DND-41 (cell line): ENCODE measurements at regions not wholly inside any gene's neighbourhood (a gene's known extent, or its start where the extent isn't known, plus 50 kb on each side); places are given as distances from the start of the nearest gene placed in this dataset.

Source experiments
- ATAC-seq: fragments of 200-7000 bp; cut with Tn5 transposase; 3 replicates; pipeline ENCODE4 v1.9.1; 2021; ENCODE audit warnings: low read depth; ENCODE audit not compliant: insufficient read depth
- DNase-seq: peaks from one replicate; pipeline ENCODE4 v3.0.0-alpha.2; 2020
- H2AFZ ChIP-seq: 2 replicates; pipeline ENCODE4 v1.6.0; 2012; ENCODE audit warnings: low read depth, low read length
- H3K27ac ChIP-seq: 2 replicates; pipeline ENCODE4 v1.5.1; 2012; ENCODE audit warnings: low read length, inconsistent platforms
- H3K27me3 ChIP-seq: fragments of 200-600 bp; sonication (generic); 2 replicates; pipeline ENCODE4 v1.6.0; 2012; ENCODE audit warnings: low read length, mild to moderate bottlenecking, inconsistent platforms; ENCODE audit not compliant: insufficient read depth, poor library complexity
- H3K36me3 ChIP-seq: 2 replicates; pipeline ENCODE4 v1.5.1; 2012; ENCODE audit warnings: low read length, inconsistent platforms; ENCODE audit not compliant: insufficient read depth
- H3K4me1 ChIP-seq: 2 replicates; pipeline ENCODE4 v1.5.1; 2012; ENCODE audit warnings: mild to moderate bottlenecking, low read length; ENCODE audit not compliant: insufficient read depth
- H3K4me2 ChIP-seq: 2 replicates; pipeline ENCODE4 v1.6.0; 2012; ENCODE audit warnings: mild to moderate bottlenecking, moderate library complexity, low read length, inconsistent platforms; ENCODE audit not compliant: insufficient read depth
- H3K4me3 ChIP-seq, 2 experiments: fragments of 200-600 bp in 1 of 2; shearing (Covaris generic) in 1 of 2; 2 replicates each; pipeline ENCODE4 v1.5.1; 2012 to 2016; ENCODE audit warnings: inconsistent platforms in 2 of 2, low read length in 2 of 2, mild to moderate bottlenecking in 2 of 2, low read depth in 1 of 2, moderate library complexity in 1 of 2
- H3K79me2 ChIP-seq: 2 replicates; pipeline ENCODE4 v1.6.0; 2012; ENCODE audit warnings: low read length, inconsistent platforms; ENCODE audit not compliant: insufficient read depth
- H3K9ac ChIP-seq: 2 replicates; pipeline ENCODE4 v1.6.0; 2012; ENCODE audit warnings: low read depth, mild to moderate bottlenecking, inconsistent platforms, low read length, moderate library complexity
- H3K9me3 ChIP-seq: 2 replicates; pipeline ENCODE4 v1.5.1; 2012; ENCODE audit warnings: low read length, moderate library complexity, mild to moderate bottlenecking, inconsistent platforms; ENCODE audit not compliant: insufficient read depth, severe bottlenecking
- H4K20me1 ChIP-seq: 2 replicates; pipeline ENCODE4 v1.6.0; 2012; ENCODE audit warnings: low read length; ENCODE audit not compliant: insufficient read depth
- CTCF ChIP-seq: IDR thresholded peaks from 2 replicates; pipeline ENCODE4 v1.5.1; 2012; ENCODE audit warnings: borderline replicate concordance, low read length, moderate library complexity, mild to moderate bottlenecking; ENCODE audit not compliant: poor library complexity, severe bottlenecking; ENCODE audit errors: extremely low read depth
- EZH2 ChIP-seq: IDR thresholded peaks from 3 replicates; pipeline ENCODE4 v1.6.1; 2012; ENCODE audit warnings: borderline replicate concordance, low read depth, mild to moderate bottlenecking, moderate library complexity, low read length, inconsistent platforms; ENCODE audit not compliant: severe bottlenecking

- Histone ChIP-seq H3K9ac (no peak overlapping the region), H3K79me2 (no peaks in the 10 kb centered on the region), H3K36me3 (no peaks in the 10 kb centered on the region), H3K4me2 (no peak overlapping the region), H3K27ac (no peak overlapping the region), H3K4me3 (no peak overlapping the region), H3K9me3 (no peaks in the 10 kb centered on the region), H4K20me1 (no peaks in the 10 kb centered on the region), H3K27me3 (peaks cover 28% of the 10 kb centered on the region), H2AFZ (no peak overlapping the region), H3K4me1 (no peaks in the 10 kb centered on the region)
- DNase-seq: no peak
- TF ChIP-seq EZH2 (no peak), CTCF (no peak)
- no peak for ATAC-seq
These were observed 135.2 kb downstream of the NPIPB5 start for GRCh38 chr16:22645868-22646267.

GRCh38 chr16:22646948-22647556 is 136.4 kb downstream of the NPIPB5 start:
- TF ChIP-seq EZH2 (no peak), CTCF (no peak)
- H3K36me3 ChIP-seq: no peaks in the 10 kb centered on the region
- H3K9me3 ChIP-seq: no peaks in the 10 kb centered on the region
- H3K27me3 ChIP-seq: peaks cover 28% of the 10 kb centered on the region
- H3K79me2 ChIP-seq: no peaks in the 10 kb centered on the region
- no peak overlapping the region for H3K27ac ChIP-seq
- H4K20me1 ChIP-seq: no peaks in the 10 kb centered on the region
- ATAC-seq: no peak
- no peak overlapping the region for H3K4me3 ChIP-seq
- no peak for DNase-seq
- no peak overlapping the region for H3K9ac ChIP-seq
- no peak overlapping the region for H2AFZ ChIP-seq
- H3K4me2 ChIP-seq: no peak overlapping the region
- no peaks in the 10 kb centered on the region for H3K4me1 ChIP-seq

GRCh38 chr16:22648141-22648540 is 137.4 kb downstream of the NPIPB5 start:
- no peak for ATAC-seq
- Histone ChIP-seq H3K27me3 (peaks cover 28% of the 10 kb centered on the region), H3K4me3 (no peak overlapping the region), H2AFZ (no peak overlapping the region), H3K4me2 (no peak overlapping the region), H3K27ac (no peak overlapping the region), H3K36me3 (no peaks in the 10 kb centered on the region), H3K9ac (no peak overlapping the region), H4K20me1 (no peaks in the 10 kb centered on the region), H3K79me2 (no peaks in the 10 kb centered on the region), H3K9me3 (no peaks in the 10 kb centered on the region), H3K4me1 (no peaks in the 10 kb centered on the region)
- no peak for DNase-seq
- no peak for TF ChIP-seq CTCF
- TF ChIP-seq EZH2: no peak
